ENCODE measurements at regions not wholly inside any gene's neighbourhood (a gene's known extent, or its start where the extent isn't known, plus 50 kb on each side); places are given as distances from the start of the nearest gene placed in this dataset.

DNA sequence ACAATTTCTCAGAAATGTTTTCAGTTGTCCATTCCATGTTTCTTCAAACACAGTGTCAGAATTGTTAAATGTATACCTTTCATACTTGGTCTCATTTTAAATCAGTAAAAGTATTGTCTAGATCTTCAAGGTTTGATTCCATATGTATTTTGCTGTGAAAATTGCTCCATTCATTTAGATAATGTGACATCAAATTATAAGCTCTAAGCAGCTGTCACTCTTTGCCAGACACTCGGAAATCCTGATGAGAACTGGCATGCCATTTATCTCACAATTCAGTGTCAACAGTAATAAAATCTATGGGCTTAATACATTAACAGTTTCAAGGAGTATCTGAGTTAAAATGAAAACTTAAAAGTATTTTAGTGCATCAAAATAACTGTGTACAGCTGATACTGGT lies 1025.3 kb upstream of the EPHA6 start:
- POLR2A ChIA-PET (ENCODE audit: low non-redundant PET) = no interaction called here
- H3K4me3 ChIP-seq (ENCODE audit: low read depth, low read length, poor library complexity, severe bottlenecking) = no peak overlapping the region
- H3K4me1 ChIP-seq (ENCODE audit: insufficient read depth, low read length, poor library complexity, severe bottlenecking) = no peaks in the 10 kb centered on the region
- no TSS peak for BruUV-seq (replicated peaks)
- TF ChIP-seq, protein P1, sequence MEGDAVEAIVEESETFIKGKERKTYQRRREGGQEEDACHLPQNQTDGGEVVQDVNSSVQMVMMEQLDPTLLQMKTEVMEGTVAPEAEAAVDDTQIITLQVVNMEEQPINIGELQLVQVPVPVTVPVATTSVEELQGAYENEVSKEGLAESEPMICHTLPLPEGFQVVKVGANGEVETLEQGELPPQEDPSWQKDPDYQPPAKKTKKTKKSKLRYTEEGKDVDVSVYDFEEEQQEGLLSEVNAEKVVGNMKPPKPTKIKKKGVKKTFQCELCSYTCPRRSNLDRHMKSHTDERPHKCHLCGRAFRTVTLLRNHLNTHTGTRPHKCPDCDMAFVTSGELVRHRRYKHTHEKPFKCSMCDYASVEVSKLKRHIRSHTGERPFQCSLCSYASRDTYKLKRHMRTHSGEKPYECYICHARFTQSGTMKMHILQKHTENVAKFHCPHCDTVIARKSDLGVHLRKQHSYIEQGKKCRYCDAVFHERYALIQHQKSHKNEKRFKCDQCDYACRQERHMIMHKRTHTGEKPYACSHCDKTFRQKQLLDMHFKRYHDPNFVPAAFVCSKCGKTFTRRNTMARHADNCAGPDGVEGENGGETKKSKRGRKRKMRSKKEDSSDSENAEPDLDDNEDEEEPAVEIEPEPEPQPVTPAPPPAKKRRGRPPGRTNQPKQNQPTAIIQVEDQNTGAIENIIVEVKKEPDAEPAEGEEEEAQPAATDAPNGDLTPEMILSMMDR (conservative IDR thresholded peaks at IDR 0.05; ENCODE audit: low read depth, low read length) = no peak
- no peak for TF ChIP-seq EZH2 (IDR thresholded peaks at IDR 0.05; ENCODE audit: borderline replicate concordance, low read depth, low read length, poor library complexity, severe bottlenecking)
- no peaks in the 10 kb centered on the region for H3K27me3 ChIP-seq (replicated peaks; ENCODE audit: insufficient read depth, low read depth, low read length, poor library complexity)
- peaks cover 26% of the 10 kb centered on the region for H3K9me3 ChIP-seq (ENCODE audit: low read depth, low read length, poor library complexity, severe bottlenecking)
- CTCF ChIA-PET = no interaction called here
- H3K36me3 ChIP-seq (ENCODE audit: insufficient read depth, low read length, poor library complexity, severe bottlenecking) = no peaks in the 10 kb centered on the region
- no peak overlapping the region for H3K27ac ChIP-seq (ENCODE audit: low read depth, low read length, poor library complexity, severe bottlenecking)
- no peak for DNase-seq (ENCODE audit: low spot score)
- intact Hi-C loops (cut with micrococcal nuclease; ENCODE audit: unreplicated experiment) = no loop called here

GRCh38 chr3:95797081-95797480 lies 1017.3 kb upstream of the EPHA6 start:
- H3K4me3 ChIP-seq (ENCODE audit: low read depth, low read length, poor library complexity, severe bottlenecking) = no peak overlapping the region
- DNase-seq (ENCODE audit: low spot score) = no peak
- ChIA-PET CTCF (no interaction called here), POLR2A (ENCODE audit: low non-redundant PET) (no interaction called here)
- no peak overlapping the region for H3K27ac ChIP-seq (ENCODE audit: low read depth, low read length, poor library complexity, severe bottlenecking)
- intact Hi-C loops (cut with micrococcal nuclease; ENCODE audit: unreplicated experiment) = no loop called here
- no TSS peak for BruUV-seq (replicated peaks)
- H3K27me3 ChIP-seq (replicated peaks; ENCODE audit: insufficient read depth, low read depth, low read length, poor library complexity) = no peaks in the 10 kb centered on the region
- H3K9me3 ChIP-seq (ENCODE audit: low read depth, low read length, poor library complexity, severe bottlenecking) = peaks cover 34% of the 10 kb centered on the region
- TF ChIP-seq, protein P1 (conservative IDR thresholded peaks at IDR 0.05; ENCODE audit: low read depth, low read length) = no peak
- no peak for TF ChIP-seq EZH2 (IDR thresholded peaks at IDR 0.05; ENCODE audit: borderline replicate concordance, low read depth, low read length, poor library complexity, severe bottlenecking)
- no peaks in the 10 kb centered on the region for H3K36me3 ChIP-seq (ENCODE audit: insufficient read depth, low read length, poor library complexity, severe bottlenecking)
- no peaks in the 10 kb centered on the region for H3K4me1 ChIP-seq (ENCODE audit: insufficient read depth, low read length, poor library complexity, severe bottlenecking)

GRCh38 chr3:95798628-95799027 lies 1015.8 kb upstream of the EPHA6 start:
- H3K4me1 ChIP-seq (ENCODE audit: insufficient read depth, low read length, poor library complexity, severe bottlenecking) = no peaks in the 10 kb centered on the region
- no peak for DNase-seq (ENCODE audit: low spot score)
- TF ChIP-seq EZH2 (IDR thresholded peaks at IDR 0.05; ENCODE audit: borderline replicate concordance, low read depth, low read length, poor library complexity, severe bottlenecking) = no peak
- TF ChIP-seq, protein P1 (conservative IDR thresholded peaks at IDR 0.05; ENCODE audit: low read depth, low read length) = no peak
- H3K4me3 ChIP-seq (ENCODE audit: low read depth, low read length, poor library complexity, severe bottlenecking) = no peak overlapping the region
- BruUV-seq (replicated peaks) = no TSS peak
- peaks cover 27% of the 10 kb centered on the region for H3K9me3 ChIP-seq (ENCODE audit: low read depth, low read length, poor library complexity, severe bottlenecking)
- no peak overlapping the region for H3K27ac ChIP-seq (ENCODE audit: low read depth, low read length, poor library complexity, severe bottlenecking)
- no peaks in the 10 kb centered on the region for H3K36me3 ChIP-seq (ENCODE audit: insufficient read depth, low read length, poor library complexity, severe bottlenecking)
- POLR2A ChIA-PET (ENCODE audit: low non-redundant PET) = no interaction called here
- intact Hi-C loops (cut with micrococcal nuclease; ENCODE audit: unreplicated experiment) = no loop called here
- no peaks in the 10 kb centered on the region for H3K27me3 ChIP-seq (replicated peaks; ENCODE audit: insufficient read depth, low read depth, low read length, poor library complexity)
- CTCF ChIA-PET = no interaction called here

All from A673 (cell line).